HG03139 (cell line): ENCODE measurements at regions not wholly inside any gene's neighbourhood (a gene's known extent, or its start where the extent isn't known, plus 50 kb on each side); places are given as distances from the start of the nearest gene placed in this dataset.

Source experiments
- ATAC-seq: cut with Tn5 transposase; IDR thresholded peaks from one replicate; pipeline ENCODE4 v1.9.1; 2021; ENCODE audit not compliant: unreplicated experiment

GRCh38 chr3:145721273-145721805 is 439.6 kb downstream of the PLOD2 start:
- no peak for ATAC-seq

GRCh38 chr3:145721815-145722214 is 439.2 kb downstream of the PLOD2 start:
- ATAC-seq, result no peak

- ATAC-seq, result no peak
These were observed 433.5 kb downstream of the PLOD2 start for GRCh38 chr3:145727476-145727875.

DNA sequence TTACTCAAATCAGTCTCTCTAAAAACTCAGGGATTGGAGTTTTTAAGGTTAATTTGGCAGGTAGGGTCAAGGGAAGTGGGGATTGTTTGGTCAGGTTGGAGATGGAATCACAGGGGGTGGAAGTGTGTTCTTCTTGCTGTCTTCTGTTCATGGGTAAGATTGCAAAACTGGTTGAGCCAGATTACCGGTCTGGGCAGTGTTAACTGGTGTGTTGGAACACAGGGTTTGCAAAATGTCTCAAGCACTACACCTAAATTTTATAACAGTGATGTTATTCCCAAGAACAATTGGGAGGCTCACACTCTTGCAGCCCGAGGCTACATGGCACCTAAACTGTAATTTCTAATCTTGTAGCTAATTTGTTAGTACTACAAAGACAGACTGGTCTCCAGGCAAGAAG is 425.4 kb downstream of the PLOD2 start:
- no peak for ATAC-seq

DNA sequence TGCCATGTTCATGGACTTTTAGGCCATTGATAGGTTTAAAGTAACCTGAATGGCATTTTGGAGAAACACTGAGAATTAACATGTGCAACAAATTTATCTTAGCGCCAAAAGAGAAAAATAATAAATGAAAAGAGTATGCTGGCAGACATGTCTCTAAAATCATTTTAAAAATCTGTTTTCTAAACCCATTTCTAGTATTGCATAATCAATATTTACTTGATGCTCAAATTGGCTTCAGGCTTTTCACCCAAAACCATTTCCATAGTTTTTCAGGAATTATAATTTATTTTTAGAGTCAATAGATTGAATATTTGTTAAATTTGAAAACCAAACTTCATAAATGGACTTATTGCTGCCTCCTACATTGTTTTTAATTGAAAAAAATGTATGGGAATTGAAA is 423.0 kb downstream of the PLOD2 start:
- ATAC-seq, result no peak

GRCh38 chr3:145739926-145740325 is 421.1 kb downstream of the PLOD2 start:
- ATAC-seq, result no peak

- no peak for ATAC-seq
These were observed 410.3 kb downstream of the PLOD2 start for GRCh38 chr3:145750657-145751056.

GRCh38 chr3:145752576-145752975 is 408.4 kb downstream of the PLOD2 start:
- ATAC-seq, result no peak

- ATAC-seq, result no peak
These were observed 406.2 kb downstream of the PLOD2 start for GRCh38 chr3:145754605-145755289.

- no peak for ATAC-seq
These were observed 400.9 kb downstream of the PLOD2 start for GRCh38 chr3:145760036-145760435.

- no peak for ATAC-seq
These were observed 393.1 kb downstream of the PLOD2 start for GRCh38 chr3:145767909-145768308.

GRCh38 chr3:145776782-145777408 is 384.1 kb downstream of the PLOD2 start:
- peak; percentile 49 for ATAC-seq

- no peak for ATAC-seq
These were observed 380.7 kb downstream of the PLOD2 start for GRCh38 chr3:145780301-145780700.

- ATAC-seq, result no peak
These were observed 375.3 kb downstream of the PLOD2 start for GRCh38 chr3:145785668-145786067.

- no peak for ATAC-seq
These were observed 363.0 kb downstream of the PLOD2 start for GRCh38 chr3:145798007-145798406.

DNA sequence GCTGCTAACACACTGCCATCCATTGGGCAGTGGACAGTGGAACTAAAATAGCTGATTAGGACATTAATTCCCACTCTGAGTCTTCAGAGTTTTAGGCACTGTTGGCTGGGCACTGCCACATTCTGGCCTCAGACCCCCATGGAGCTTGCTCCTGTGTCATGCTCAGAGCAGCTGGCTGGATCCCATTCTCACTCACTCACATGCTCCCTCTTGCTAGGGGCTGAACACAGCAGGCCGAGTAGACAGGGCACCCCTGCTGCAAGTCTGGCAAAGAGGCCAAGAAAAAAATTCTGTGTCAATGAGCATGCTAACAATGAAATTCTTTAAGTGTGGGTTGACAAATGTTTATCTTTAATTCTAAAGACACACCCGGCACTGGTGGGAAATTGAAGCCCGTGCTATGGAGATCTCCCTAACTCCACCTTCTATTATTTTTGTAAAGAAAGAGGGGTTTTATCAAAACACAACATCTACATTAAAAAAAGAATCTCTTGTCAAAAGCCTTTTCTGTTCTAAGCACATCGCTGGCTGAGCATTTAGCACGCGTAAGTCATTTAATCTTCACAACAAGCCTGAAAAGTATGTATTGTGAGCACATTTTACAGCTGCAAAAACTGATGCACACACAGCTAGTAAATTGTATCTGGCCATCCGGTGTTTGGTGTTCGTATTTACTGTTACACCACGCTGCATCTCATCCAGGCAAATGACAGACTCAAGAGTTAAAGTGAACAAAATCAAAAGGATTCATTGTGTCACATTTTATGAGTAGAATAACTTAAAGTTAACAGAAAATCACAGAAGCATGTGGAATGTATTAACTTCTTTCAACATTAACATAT is 362.1 kb downstream of the PLOD2 start:
- no peak for ATAC-seq

- ATAC-seq, result no peak
These were observed 359.3 kb downstream of the PLOD2 start for GRCh38 chr3:145801696-145802095.

GRCh38 chr3:145807990-145808389 is 353.0 kb downstream of the PLOD2 start:
- ATAC-seq, result no peak

DNA sequence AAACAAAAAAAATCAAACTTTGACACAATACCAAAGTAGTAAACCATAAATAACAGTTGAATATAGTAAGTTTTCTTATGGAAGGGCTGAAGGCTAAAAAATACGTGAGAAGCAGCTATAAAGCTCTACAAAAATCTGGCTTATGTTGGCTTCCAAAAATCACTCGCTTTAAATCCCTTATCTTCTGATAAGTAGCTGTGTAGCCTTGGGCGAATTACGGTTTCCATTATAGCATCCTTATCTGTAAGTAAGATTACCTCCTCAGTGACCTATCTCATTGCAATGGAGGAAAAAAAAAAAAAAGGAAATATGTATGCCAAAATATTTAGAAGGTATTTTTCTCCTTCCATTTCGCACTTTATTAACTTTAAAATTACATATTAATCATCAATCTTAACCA is 348.6 kb downstream of the PLOD2 start:
- ATAC-seq, result no peak

DNA sequence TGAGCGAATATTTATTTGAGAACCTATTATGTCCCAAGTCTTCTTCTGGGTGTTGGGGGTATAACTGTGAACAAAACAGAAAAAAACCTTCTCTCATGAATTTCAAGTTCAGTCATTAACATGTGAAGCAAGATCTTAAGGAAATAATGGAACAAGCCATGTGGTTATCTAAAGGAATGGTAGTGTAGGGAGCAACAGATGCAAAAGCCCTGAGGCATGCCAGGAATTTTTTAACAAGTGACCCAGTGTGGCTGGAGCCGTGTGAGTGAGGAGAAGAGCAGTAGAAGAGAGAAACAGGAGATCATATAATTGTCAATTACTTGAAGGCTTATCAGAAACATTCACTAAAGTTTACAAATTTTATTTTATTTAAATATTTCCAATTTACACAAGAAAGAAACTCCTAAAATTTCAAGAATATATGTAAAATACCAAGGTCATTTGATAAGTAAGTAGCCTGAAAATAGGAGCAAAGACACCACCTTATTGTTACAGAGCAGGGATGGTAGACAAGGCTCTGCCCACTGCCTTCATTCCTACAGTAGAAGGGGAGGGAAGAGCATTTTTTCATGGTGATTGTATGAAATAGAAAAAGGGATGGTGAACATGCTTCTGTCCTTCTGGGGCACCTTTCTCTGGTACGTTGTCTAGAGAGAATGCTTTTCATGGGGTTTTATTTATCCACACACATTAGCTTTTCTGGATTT is 345.1 kb downstream of the PLOD2 start:
- ATAC-seq, result no peak

GRCh38 chr3:145817870-145818483 is 343.0 kb downstream of the PLOD2 start:
- peak; percentile 57 for ATAC-seq
